HG02870 (cell line): ENCODE measurements at regions not wholly inside any gene's neighbourhood (a gene's known extent, or its start where the extent isn't known, plus 50 kb on each side); places are given as distances from the start of the nearest gene placed in this dataset.
"Not testable (repeated sequence)": the region's sequence is repeated elsewhere in the genome, so short reads cannot be mapped to it uniquely, and the experiment has no call there.

Source experiments
- ATAC-seq: cut with Tn5 transposase; IDR thresholded peaks from one replicate; pipeline ENCODE4 v1.9.1; 2021; ENCODE audit warnings: mild to moderate bottlenecking, moderate library complexity; ENCODE audit not compliant: unreplicated experiment

DNA sequence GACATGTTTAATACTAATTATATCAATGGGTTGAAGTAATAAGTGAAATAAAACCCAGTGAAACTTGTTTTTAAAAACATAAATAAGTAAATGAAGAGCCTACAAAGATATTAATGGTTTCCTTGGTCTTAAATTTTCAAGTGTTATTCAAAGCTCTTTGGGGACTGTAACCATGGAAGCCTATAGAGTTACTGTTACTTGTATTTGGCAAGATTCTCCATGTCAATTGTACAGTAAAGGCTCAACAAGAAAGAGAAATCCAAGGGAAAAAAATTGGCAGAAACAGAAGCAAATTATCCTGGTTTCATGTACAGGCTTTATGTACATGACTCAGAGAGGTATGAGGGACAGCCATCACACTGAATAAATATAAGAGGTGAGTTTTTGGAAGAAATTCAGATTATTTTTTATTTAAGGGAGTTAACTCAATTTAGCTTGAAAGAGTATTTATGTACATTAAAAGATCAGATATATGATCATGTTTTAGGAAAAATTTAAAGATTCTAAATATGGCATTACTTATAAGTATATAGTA lies 151.1 kb upstream of the HMGA2 start:
- ATAC-seq: no peak

GRCh38 chr12:65673732-65674131 lies 150.6 kb upstream of the HMGA2 start:
- ATAC-seq: no peak

GRCh38 chr12:65675141-65675621 lies 149.1 kb upstream of the HMGA2 start:
- no peak for ATAC-seq

GRCh38 chr12:65678172-65678571 lies 146.1 kb upstream of the HMGA2 start:
- ATAC-seq: not testable (repeated sequence)

- no peak for ATAC-seq
Measured at GRCh38 chr12:65681226-65681625, 143.1 kb upstream of the HMGA2 start.

- no peak for ATAC-seq
Measured at GRCh38 chr12:65682112-65682511, 142.2 kb upstream of the HMGA2 start.

DNA sequence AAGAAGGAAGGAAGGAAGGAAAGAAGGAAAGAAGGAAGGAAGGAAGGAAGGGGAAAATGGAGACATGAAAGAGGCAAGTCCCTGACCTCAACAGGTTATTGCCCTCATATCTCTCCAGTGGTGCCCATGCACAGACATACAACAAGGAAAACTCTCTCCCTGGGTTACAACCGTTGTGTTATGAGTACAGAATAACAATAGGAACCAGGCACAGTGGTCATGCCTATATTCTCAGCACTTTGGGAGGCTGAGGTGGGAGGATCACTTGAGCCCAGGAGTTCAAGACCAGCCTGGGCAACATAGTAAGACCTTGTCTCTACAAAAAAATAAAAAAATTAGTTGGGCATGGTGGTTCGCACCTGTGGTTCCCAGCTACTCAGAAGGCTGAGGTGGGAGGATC lies 139.4 kb upstream of the HMGA2 start:
- ATAC-seq: no peak

DNA sequence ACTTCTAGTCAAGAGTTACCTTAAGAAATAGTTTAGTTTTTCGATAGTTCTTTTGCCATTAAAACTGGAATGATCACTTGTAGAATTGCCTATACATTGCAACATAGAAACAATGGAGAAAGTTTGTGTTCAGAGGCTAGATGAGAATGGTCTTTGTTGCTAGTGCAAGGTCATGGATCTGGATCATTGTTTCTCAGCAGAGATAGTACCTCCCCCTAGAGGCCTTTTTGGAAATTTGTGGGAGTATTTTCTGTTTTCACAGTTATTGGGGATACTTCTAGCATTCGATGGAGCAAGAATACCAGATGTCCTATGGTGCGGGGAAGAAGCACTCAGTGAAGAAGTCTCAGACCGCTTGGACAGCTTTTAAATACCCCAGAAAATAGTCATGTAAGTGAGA lies 138.8 kb upstream of the HMGA2 start:
- ATAC-seq: no peak

DNA sequence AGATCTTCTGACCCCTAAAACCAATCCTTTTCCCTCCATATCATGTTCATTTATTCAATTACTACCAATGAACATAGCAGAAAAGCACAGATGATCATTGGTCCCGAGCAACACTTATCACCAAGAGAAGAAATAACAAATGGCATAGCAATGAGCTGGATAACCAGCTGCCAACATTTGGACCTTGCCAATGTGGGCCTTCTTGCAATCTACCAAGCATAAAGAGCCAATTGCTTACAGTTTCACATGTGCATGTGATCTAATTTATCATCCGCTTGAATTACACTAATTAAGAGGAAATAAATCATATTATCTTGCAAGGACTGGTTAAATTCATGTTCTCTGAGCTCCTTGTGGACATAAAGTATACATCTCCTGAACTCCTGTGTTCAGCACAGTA lies 134.8 kb upstream of the HMGA2 start:
- no peak for ATAC-seq

- ATAC-seq: no peak
Measured at GRCh38 chr12:65690477-65690876, 133.8 kb upstream of the HMGA2 start.

- no peak for ATAC-seq
Measured at GRCh38 chr12:65694130-65694529, 130.2 kb upstream of the HMGA2 start.

- ATAC-seq: no peak
Measured at GRCh38 chr12:65695113-65695865, 129.0 kb upstream of the HMGA2 start.

DNA sequence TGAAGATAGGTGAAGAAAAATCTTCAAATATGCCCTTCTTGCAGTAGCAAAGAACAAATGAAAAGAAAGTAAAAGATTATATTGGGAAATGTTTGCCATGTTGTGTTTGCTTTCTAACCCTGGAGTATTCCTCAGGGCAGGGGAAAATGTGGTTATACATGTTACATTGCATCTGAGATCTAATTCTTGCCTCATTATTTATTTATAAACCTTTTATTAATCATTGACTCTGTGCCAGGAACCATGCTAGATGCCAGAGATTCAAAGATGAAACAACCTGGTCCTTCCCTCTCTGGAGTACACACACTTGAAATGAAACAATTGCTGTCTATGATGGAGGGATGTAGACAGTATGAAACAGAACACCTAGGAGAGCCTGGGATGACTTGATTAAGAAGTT lies 128.1 kb upstream of the HMGA2 start:
- no peak for ATAC-seq

DNA sequence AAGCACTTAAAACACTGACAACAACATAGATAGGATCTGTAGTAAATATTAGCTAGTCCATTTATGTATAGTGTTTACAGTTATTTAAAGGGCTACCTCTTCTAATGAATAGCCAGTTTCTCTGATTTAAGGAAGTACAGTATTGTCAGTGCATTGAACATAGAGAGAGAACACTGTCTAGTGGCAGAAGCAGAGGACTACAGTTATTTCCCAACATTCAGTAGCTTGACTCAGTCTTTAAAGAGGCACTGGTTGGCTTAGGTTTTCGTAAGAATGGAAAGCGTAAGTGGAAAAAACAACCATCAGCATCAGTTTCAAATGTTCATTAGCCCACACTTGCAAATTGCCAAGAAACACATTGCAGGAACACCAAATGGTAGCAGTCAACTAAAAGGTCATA lies 125.0 kb upstream of the HMGA2 start:
- ATAC-seq: no peak

- no peak for ATAC-seq
Measured at GRCh38 chr12:65703176-65703575, 121.1 kb upstream of the HMGA2 start.

DNA sequence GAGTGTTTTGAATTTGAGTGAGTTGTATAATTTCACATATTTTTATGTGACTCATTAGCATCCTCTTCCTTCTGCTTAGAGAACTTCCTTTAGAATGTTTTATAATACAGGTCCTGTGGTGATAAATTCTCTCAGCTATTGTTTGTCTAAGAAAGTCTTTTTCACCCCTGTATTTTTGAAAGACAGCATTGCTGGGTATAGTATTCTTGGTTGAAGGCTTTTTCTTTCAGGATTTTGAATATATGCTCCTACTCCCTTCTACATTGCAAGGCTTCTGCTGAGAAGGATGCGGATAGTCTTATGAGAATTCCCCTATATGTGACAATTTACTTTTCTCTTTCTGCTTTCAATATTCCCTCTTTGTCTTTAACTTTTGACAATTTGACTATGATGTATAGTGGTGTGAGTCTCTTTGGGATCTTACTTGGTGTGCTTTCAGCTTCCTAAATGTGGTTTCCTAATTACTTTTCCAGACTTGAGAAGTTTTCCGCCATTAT lies 118.9 kb upstream of the HMGA2 start:
- ATAC-seq: no peak

DNA sequence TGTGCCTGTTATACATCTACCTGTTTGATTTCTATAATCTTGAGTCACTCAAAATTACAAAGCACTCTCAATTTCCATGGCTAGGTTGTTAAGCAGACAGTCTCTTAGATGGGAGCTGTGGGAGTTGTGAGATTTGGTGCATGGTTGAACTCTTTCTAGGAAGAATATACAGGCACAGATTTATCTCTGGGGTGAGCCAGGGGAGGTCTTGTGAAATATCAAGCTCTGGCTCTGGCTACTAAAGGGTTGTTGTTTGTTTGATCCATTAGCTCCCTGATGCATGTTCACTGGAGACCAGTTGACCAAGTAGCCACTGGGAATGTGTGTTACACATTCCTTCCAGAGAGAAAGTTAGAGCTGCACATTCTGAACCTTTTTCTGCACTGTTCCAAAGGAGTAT lies 117.2 kb upstream of the HMGA2 start:
- ATAC-seq: no peak

GRCh38 chr12:65712260-65713004 lies 111.9 kb upstream of the HMGA2 start:
- no peak for ATAC-seq

DNA sequence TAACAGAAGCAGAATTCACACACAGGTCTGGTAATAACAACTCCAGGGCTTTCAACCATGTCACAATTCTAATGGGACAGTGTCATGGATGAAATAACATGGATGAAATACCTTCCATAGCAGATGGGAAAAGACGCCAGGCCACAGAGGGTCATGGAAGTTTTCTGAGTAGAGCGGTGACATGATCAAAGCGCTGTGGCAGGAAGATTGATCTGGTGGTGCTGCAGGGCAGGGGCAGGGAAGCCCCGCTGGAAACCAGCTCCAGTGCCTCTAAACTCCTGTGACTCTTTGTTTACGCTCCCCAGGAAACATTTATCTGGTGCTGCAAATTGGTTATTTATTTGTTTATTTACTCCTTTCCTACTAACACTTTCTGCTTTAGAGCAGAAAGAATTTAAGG lies 108.3 kb upstream of the HMGA2 start:
- ATAC-seq: no peak

DNA sequence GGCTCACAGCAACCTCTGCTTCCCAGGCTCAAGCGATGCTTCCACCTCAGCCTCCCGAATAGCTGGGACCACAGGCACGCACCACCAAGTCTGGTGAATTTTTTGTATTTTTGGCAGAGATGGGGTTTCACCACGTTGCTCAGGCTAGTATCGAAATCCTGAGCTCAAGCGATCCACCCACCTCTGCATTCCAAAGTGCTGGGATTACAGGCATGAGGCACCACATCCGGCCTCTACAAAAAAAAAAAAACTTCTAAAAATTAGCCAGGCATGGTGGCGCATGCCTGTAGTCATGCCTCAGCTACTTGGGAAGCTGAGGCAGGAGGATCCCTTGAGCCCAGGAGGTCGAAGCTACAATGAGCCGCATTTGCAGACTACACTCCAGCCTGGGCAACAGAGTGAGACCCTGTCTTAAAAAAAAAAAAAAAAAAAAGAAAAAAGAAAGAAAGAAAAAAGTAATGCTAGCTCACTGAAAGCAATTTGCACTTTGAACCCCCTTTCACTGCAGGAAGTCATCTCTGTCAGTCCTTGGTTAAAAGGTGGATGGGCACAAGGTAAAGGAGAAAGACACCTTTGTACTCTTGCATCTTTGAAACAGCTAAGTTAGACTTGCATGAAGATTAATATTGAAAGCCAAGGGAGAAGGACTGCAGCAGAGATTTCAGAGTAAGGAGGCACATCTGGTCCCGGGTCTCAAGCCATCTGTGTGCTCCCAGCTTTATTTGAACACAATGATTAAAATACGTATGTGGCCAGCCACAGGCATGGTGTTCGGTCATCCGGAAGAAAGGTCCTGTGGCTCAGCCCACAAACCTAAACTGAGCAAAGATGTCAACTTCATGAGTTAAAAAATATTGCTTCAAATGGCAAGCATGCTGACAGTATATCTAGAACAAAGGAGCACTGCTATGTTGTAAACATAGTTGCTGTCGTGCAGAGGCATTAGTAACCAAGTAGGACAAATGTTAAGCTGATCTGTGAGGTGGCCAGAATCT lies 103.8 kb upstream of the HMGA2 start:
- no peak for ATAC-seq
